Stimulated activated effector memory CD8-positive, alpha-beta T cell treated with anti-CD3 and anti-CD28 coated beads, Interleukin-12 subunit alpha, Interleukin-12 subunit beta, amount 100 ng/mL, for 72 hours (primary cell): ENCODE measurements at regions not wholly inside any gene's neighbourhood (a gene's known extent, or its start where the extent isn't known, plus 50 kb on each side); places are given as distances from the start of the nearest gene placed in this dataset.

Experiments
- ATAC-seq: fragments of 150-1000 bp; cut with Tn5 transposase; 2 replicates; pipeline ENCODE4 v1.10.0; 2021
- DNase-seq, 2 donors: peaks; one replicate each; pipeline ENCODE4 v3.0.0; 2021 to 2022; ENCODE audit warnings: low spot score in 2 of 2
- H3K27ac Mint-ChIP-seq: one replicate; pipeline ENCODE4 v1.8.0; 2022; ENCODE audit warnings: mild to moderate bottlenecking, mixed read lengths
- H3K36me3 Mint-ChIP-seq: one replicate; pipeline ENCODE4 v1.8.0; 2022; ENCODE audit warnings: mild to moderate bottlenecking, mixed read lengths
- H3K4me1 Mint-ChIP-seq: one replicate; pipeline ENCODE4 v1.8.0; 2022; ENCODE audit warnings: mixed read lengths
- H3K4me3 Mint-ChIP-seq: one replicate; pipeline ENCODE4 v1.8.0; 2022; ENCODE audit warnings: mild to moderate bottlenecking, mixed read lengths
- H3K9me3 Mint-ChIP-seq: one replicate; pipeline ENCODE4 v1.8.0; 2022; ENCODE audit warnings: mixed read lengths

DNA sequence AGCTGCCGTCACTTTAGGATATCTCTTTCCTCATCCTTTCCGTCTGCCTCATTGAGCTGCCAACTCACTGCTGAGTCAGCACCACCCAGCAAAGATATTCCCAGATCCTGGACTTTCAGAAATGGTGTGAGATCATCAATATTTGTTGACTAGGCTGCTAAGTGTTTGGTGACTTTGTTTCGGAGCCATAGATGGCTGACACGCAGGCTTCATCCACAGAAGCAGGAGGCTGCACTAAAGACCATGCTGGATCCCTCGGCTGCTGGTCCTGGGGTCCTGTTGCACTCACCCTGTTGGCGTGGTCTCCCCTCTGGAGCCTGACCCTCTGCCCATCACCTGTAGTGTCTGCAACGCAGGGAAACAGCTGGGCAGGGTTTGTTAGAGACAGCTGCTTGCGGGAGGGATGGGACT is 96.5 kb downstream of the ERMARD start:
- Mint-ChIP-seq H3K4me3 (no peak overlapping the region), H3K4me1 (no peaks in the 10 kb centered on the region), H3K9me3 (no peaks in the 10 kb centered on the region), H3K27ac (no peak overlapping the region), H3K36me3 (no peaks in the 10 kb centered on the region)
- DNase-seq (no peak), ATAC-seq (no peak)

- DNase-seq = no peak
- H3K27ac Mint-ChIP-seq = no peak overlapping the region
- no peak for ATAC-seq
- no peak overlapping the region for H3K4me3 Mint-ChIP-seq
- no peaks in the 10 kb centered on the region for H3K36me3 Mint-ChIP-seq
- H3K4me1 Mint-ChIP-seq = no peaks in the 10 kb centered on the region
- no peaks in the 10 kb centered on the region for H3K9me3 Mint-ChIP-seq
Measured at GRCh38 chr6:169847141-169847674, 95.8 kb downstream of the ERMARD start.

DNA sequence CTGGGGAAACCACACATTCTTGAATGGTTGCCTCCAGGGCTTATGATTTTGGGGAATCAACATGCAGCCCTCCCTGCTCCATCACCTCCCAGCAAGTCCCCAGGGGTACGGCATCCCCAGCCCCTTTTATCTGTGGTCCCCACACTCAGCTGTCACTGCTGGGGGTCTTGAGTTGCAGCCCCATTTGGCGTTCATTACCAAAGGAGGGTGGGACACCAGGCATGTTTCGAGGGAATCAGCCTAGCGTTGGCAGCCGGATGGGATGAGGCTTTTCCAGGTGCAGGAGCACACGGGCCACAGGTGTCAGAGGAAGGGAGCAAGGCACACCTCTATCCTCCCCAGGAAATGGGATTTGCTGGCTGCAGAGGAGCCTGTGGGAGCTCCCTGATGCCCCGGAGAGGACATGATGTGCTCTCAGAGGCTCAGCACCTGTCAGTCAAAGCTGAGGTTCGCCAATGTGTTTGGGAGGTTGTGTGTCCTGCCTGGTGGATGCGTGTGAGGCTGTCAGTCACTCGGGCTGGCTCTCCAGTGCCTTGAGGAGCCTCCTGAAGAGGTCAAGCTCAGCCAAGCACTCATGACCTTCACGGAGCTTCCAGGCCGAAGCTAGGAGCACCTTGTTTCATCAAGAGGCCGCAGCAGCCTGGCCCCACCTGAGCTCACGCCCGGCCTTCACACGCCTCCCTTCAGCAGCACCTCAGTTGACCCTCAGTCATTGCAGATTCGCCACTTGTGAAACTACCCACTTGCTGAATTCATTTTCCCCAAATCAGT is 95.0 kb downstream of the ERMARD start:
- Mint-ChIP-seq H3K4me1 (no peaks in the 10 kb centered on the region), H3K4me3 (no peak overlapping the region), H3K27ac (no peak overlapping the region), H3K36me3 (no peaks in the 10 kb centered on the region), H3K9me3 (no peaks in the 10 kb centered on the region)
- DNase-seq = no peak
- no peak for ATAC-seq

DNA sequence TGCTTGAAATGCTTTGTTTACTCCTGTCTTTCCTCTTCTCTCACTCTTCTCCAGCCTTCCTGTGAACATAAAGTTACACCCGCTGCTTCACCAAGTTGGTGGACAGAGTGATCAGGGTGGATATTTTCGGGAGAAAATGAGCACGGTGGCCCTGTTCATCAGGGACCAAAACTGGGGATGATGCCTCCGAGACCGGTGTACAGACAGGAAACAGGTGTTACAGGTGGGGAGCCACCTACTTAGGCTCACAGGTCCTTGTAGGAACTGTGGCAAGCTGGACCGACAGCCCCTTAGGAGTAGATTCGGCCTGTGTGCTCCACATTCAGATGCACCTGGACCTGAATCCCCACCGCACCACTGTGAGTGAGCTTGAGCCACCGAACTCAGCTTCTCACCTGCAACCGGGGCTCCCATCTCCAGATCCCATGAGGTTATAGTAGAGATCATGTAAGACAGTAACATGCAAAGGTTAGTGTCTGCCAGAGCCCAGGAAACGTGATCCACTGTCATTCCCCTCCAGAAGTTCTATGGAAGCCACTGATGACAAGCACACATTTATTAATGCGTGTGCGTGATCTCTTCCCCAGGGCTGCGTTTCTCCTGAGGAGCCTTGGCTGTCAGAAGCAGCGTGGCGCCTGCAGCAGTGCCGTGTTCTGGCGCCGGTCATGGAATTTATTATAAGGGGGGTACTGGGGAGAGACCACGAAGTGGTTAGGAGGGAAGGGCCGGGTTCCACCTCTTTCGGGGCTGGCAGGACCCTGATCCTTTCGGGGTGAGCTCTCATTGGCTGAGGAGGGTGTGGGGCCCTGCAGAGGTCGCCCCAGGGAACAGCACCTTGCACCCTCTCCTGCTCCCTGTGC is 94.2 kb downstream of the ERMARD start:
- no peak overlapping the region for H3K4me3 Mint-ChIP-seq
- no peak for ATAC-seq
- H3K36me3 Mint-ChIP-seq = peaks cover 2% of the 10 kb centered on the region
- H3K27ac Mint-ChIP-seq = no peak overlapping the region
- peaks cover 1% of the 10 kb centered on the region for H3K4me1 Mint-ChIP-seq
- no peak for DNase-seq
- no peaks in the 10 kb centered on the region for H3K9me3 Mint-ChIP-seq

DNA sequence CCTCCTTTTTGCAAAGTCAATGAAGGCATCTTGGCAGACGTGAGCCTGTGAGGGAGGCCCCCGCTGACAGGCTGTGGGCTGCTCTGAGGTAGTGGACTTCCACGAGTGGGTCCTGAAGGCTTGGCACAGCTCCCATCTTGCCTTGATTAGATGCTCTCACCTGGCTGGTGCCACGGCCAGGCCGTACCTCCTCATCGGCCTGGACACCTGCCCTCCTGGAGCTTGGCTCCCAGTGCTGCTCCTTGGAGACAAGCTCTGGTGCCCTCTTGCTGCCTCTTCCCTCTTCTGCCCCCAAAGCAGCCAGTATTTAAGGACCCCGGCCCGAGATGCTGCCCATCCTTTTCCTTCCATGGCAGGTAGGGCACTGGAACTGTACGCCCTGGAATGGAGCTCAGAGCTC is 93.5 kb downstream of the ERMARD start:
- Mint-ChIP-seq H3K27ac (no peak overlapping the region), H3K4me1 (peaks cover 6% of the 10 kb centered on the region), H3K9me3 (no peaks in the 10 kb centered on the region), H3K4me3 (no peak overlapping the region), H3K36me3 (peaks cover 9% of the 10 kb centered on the region)
- DNase-seq = no peak
- no peak for ATAC-seq

DNA sequence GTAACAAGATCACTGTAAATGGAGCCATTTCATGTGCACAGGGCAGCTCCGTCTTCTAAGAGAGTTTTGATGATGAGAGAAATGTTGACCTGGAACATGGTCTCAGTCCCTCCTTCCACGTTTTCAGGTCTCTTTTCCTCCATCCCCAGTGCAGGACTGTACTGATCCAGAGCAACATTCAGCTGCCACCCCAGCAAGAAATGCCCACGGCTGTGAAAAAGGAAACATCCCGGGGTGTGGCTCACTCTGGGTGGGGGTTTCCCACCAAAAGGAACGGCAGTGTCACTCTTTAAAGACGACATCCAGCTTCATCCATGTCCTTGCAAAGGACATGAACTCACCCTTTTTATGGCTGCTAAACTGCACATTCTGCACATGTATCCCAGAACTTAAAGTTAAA is 92.6 kb downstream of the ERMARD start:
- Mint-ChIP-seq H3K4me1 (peaks cover 6% of the 10 kb centered on the region), H3K9me3 (no peaks in the 10 kb centered on the region), H3K27ac (no peak overlapping the region), H3K4me3 (no peak overlapping the region), H3K36me3 (peaks cover 14% of the 10 kb centered on the region)
- ATAC-seq = no peak
- no peak for DNase-seq

GRCh38 chr6:169843110-169843509 is 91.7 kb downstream of the ERMARD start:
- ATAC-seq (no peak), DNase-seq (no peak)
- Mint-ChIP-seq H3K36me3 (peaks cover 14% of the 10 kb centered on the region), H3K4me1 (peaks cover 6% of the 10 kb centered on the region), H3K4me3 (no peak overlapping the region), H3K27ac (no peak overlapping the region), H3K9me3 (no peaks in the 10 kb centered on the region)

DNA sequence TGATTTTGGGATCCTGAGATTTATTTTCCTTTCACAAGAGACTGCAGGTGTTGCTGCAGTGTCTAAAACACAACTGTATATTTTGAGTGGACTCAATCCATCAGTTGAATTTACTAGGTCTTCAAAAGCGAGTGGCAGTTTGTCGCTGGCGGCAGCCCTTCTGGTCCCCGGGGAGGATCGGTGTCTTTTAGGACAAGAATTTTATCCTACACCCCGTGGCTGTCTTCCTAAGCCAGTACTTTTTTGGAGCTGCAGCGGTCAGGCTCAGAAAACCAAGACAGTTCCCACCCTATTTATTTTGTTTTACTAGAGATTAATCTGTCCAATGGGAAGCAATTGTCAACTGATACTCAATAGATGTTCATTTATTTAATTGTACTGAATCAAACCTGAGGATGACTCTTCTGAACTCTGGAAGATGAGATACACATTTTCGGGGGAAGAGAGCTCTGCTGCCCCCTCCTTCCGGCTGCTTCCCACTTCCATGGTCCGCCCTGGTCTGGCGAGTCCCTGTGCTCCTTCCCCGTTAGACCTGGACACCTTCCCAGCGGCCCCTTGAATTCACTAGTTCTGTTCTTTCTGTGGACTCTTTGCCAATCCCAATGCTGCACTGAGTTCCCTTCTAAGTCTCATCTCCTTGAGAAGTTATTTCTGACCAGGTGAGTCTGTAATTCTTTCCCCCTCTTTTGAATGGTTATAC is 90.6 kb downstream of the ERMARD start:
- Mint-ChIP-seq H3K4me3 (no peak overlapping the region), H3K27ac (no peak overlapping the region), H3K4me1 (peaks cover 6% of the 10 kb centered on the region), H3K36me3 (peaks cover 14% of the 10 kb centered on the region), H3K9me3 (no peaks in the 10 kb centered on the region)
- no peak for DNase-seq
- no peak for ATAC-seq

DNA sequence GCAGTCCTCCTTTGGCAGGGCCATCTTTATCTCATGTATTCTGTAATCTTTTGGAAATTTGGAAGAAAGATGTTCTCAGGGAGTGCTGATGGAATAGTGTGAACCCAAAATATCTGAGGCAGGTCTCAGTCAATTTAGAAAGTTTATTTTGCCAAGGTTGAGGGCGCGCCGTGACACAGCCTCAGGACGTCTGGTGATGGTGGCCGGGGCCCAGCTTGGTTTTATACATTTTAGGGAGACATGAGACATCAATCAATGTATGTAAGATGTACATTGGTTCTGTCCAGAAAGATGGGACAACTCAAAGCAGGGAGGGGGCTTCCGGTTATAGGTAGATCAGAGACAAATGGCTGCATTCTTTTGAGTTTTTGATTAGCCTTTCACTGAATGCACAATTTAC is 89.8 kb downstream of the ERMARD start:
- no peak for DNase-seq
- Mint-ChIP-seq H3K36me3 (peaks cover 14% of the 10 kb centered on the region), H3K9me3 (no peaks in the 10 kb centered on the region), H3K4me3 (no peak overlapping the region), H3K27ac (peak overlapping the region; percentile 92), H3K4me1 (peaks cover 6% of the 10 kb centered on the region)
- ATAC-seq = no peak

DNA sequence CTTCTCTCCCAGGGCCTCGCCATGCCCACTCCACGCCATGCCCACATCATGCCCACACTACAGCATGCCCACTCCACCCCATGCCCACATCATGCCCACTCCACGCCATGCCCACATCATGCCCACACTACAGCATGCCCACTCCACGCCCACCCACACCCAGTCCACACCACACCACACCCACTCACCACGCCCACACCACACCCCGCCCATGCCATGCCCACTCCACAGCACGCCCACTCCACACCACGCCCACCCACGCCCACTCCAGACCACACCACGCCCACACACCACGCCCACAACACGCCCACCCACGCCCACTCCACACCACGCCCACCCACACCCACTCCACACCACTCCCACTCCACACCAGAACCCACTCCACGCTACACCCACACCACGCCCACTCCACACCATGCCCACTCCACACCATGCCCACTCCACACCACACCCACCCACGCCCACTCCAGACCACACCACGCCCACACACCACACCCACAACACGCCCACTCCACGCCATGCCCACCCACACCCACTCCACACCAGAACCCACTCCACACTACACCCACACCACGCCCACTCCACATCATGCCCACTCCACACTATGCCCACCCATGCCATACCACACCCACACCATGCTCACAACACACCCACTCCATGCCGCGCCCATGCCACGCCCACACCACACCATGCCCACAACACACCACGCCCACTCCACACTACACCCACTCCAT is 88.6 kb downstream of the ERMARD start:
- no peak for ATAC-seq
- no peaks in the 10 kb centered on the region for H3K9me3 Mint-ChIP-seq
- peaks cover 14% of the 10 kb centered on the region for H3K36me3 Mint-ChIP-seq
- peaks cover 6% of the 10 kb centered on the region for H3K4me1 Mint-ChIP-seq
- no peak overlapping the region for H3K4me3 Mint-ChIP-seq
- DNase-seq = no peak
- peak overlapping the region; percentile 92 for H3K27ac Mint-ChIP-seq

GRCh38 chr6:169839493-169839892 is 88.1 kb downstream of the ERMARD start:
- no peaks in the 10 kb centered on the region for H3K9me3 Mint-ChIP-seq

DNA sequence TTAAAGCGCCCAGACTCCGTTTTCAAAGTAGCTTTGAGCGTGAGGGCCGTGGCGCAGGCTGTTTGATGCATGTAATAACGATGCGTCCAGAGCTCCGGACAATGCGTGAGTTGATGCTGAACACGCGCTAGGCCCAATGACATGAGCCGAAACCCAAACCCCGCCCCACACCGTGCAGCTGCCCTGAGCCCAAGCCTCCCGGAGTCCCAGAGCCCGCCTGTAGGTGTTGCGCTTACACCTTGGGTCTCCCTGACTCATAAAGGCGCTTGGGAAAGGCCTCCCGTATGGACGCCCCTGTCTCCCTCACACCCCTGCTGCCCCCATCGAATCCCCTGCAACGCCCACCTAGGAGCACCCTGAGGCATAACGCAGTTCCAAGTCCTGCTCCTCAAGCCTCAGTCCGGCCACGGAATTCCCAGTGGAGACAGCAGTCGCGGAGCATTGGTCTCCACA is 87.6 kb downstream of the ERMARD start:
- Mint-ChIP-seq H3K36me3 (peaks cover 14% of the 10 kb centered on the region), H3K27ac (no peak overlapping the region), H3K4me1 (peaks cover 6% of the 10 kb centered on the region), H3K4me3 (no peak overlapping the region), H3K9me3 (no peaks in the 10 kb centered on the region)
- DNase-seq = no peak
- no peak for ATAC-seq

More at GRCh38 chr6:169839493-169839892, 88.1 kb downstream of the ERMARD start:
- H3K4me1 Mint-ChIP-seq = peaks cover 6% of the 10 kb centered on the region
- H3K27ac Mint-ChIP-seq = peak overlapping the region; percentile 34
- H3K36me3 Mint-ChIP-seq = peaks cover 14% of the 10 kb centered on the region
- DNase-seq (no peak), ATAC-seq (no peak)
- no peak overlapping the region for H3K4me3 Mint-ChIP-seq

DNA sequence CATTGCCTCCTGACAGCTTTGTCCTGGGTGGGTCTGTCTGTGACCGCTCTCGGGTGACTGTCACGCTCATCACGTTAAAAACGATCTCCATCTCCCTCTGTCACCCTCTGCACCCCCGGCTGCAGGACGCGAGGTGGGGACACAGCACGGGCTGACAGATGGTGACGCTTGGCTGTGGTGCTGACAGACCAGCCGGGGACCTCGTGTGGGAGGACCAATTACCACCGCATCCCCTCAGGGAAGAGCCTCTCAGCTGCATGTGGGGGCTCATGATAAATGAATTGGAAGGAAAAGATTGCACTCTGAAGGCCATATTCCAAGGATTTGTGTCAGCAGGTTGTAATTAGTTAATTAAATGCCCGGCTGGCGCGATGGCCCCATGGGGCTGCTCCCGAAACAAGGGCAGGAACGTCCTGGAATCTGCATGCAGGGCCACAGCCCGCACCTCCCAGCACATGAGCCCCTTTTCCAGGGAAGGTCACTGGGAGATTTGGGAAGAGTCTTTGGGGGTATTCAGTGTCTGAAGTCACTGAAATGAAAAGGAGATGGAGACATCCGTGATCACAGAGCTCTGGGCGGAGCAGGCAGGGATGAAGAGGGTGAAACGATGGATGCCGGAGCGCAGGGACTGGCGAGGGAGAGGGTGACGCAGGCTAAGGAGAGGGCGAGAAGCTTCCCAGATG is 87.1 kb downstream of the ERMARD start:
- Mint-ChIP-seq H3K4me3 (no peak overlapping the region), H3K36me3 (peaks cover 14% of the 10 kb centered on the region), H3K9me3 (no peaks in the 10 kb centered on the region), H3K27ac (no peak overlapping the region), H3K4me1 (peaks cover 6% of the 10 kb centered on the region)
- DNase-seq (no peak), ATAC-seq (no peak)

DNA sequence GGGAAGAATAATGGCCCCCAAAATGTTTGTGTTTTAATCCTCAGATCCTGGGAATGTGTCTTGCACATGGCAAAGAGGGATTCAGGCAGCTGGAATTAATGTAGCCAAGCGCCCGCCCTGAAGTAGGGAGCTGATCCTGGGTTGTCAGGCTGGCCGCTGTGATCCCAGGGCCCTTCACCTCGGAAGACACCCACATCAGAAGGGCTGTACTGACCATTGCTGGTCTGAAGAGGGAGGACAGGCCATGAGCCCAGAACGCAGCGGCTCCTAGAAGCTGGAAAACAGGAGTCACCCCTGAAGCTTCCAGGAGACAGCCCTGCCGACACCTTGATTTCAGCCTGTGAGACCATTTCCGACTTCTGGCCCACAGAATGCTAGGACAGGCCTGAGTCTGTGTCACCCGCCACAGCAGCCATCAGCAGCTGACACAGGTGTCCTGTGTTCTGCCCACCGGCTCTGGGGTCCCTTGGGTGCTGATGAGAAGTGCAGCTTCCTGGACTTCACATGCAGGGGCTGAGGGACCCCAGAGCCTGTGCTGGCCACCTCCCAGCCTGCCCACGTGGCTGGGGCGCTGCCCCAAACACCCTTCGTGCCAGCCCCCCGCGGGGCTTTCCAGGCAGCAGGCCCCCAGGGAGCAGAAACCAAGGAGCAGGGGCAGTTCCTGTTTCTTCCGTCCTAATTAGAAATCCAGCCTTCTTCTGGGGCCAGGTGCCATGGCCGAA is 86.3 kb downstream of the ERMARD start:
- Mint-ChIP-seq H3K4me3 (no peak overlapping the region), H3K36me3 (peaks cover 14% of the 10 kb centered on the region), H3K4me1 (peaks cover 6% of the 10 kb centered on the region), H3K9me3 (no peaks in the 10 kb centered on the region), H3K27ac (no peak overlapping the region)
- DNase-seq (no peak), ATAC-seq (no peak)
